HG03342 (cell line): ENCODE measurements at regions not wholly inside any gene's neighbourhood (a gene's known extent, or its start where the extent isn't known, plus 50 kb on each side); places are given as distances from the start of the nearest gene placed in this dataset.

Experiments used
- ATAC-seq: cut with Tn5 transposase; IDR thresholded peaks from one replicate; pipeline ENCODE4 v1.9.1; 2021; ENCODE audit warnings: mild to moderate bottlenecking, moderate library complexity; ENCODE audit not compliant: unreplicated experiment

GRCh38 chr4:165666836-165667235 is 206.2 kb upstream of the TLL1 start:
- ATAC-seq = no peak

- ATAC-seq = no peak
Measured at GRCh38 chr4:165667969-165668368, 205.1 kb upstream of the TLL1 start.

GRCh38 chr4:165668694-165669093 is 204.3 kb upstream of the TLL1 start:
- no peak for ATAC-seq

GRCh38 chr4:165677081-165677480 is 196.0 kb upstream of the TLL1 start:
- no peak for ATAC-seq

GRCh38 chr4:165678236-165678935 is 194.7 kb upstream of the TLL1 start:
- no peak for ATAC-seq

- ATAC-seq = no peak
Measured at GRCh38 chr4:165678936-165679325, 194.1 kb upstream of the TLL1 start.

- ATAC-seq = no peak
Measured at GRCh38 chr4:165680821-165681220, 192.2 kb upstream of the TLL1 start.

GRCh38 chr4:165682611-165683010 is 190.4 kb upstream of the TLL1 start:
- no peak for ATAC-seq

GRCh38 chr4:165684177-165684805 is 188.7 kb upstream of the TLL1 start:
- no peak for ATAC-seq

- no peak for ATAC-seq
Measured at GRCh38 chr4:165686756-165687155, 186.3 kb upstream of the TLL1 start.

- no peak for ATAC-seq
Measured at GRCh38 chr4:165689159-165689558, 183.9 kb upstream of the TLL1 start.

- ATAC-seq = no peak
Measured at GRCh38 chr4:165692082-165692481, 181.0 kb upstream of the TLL1 start.

- ATAC-seq = no peak
Measured at GRCh38 chr4:165698272-165698671, 174.8 kb upstream of the TLL1 start.

GRCh38 chr4:165699055-165699454 is 174.0 kb upstream of the TLL1 start:
- ATAC-seq = no peak

GRCh38 chr4:165700855-165701254 is 172.2 kb upstream of the TLL1 start:
- ATAC-seq = peak; percentile 63

- no peak for ATAC-seq
Measured at GRCh38 chr4:165707128-165707527, 165.9 kb upstream of the TLL1 start.

- ATAC-seq = no peak
Measured at GRCh38 chr4:165709516-165709915, 163.5 kb upstream of the TLL1 start.

GRCh38 chr4:165709973-165710526 is 163.0 kb upstream of the TLL1 start:
- no peak for ATAC-seq

GRCh38 chr4:165711436-165711835 is 161.6 kb upstream of the TLL1 start:
- ATAC-seq = no peak

- no peak for ATAC-seq
Measured at GRCh38 chr4:165711912-165712311, 161.1 kb upstream of the TLL1 start.

- ATAC-seq = no peak
Measured at GRCh38 chr4:165714650-165715049, 158.4 kb upstream of the TLL1 start.

GRCh38 chr4:165715211-165715610 is 157.8 kb upstream of the TLL1 start:
- ATAC-seq = no peak
